Neural progenitor cell (in vitro differentiated cells): ENCODE measurements at regions not wholly inside any gene's neighbourhood (a gene's known extent, or its start where the extent isn't known, plus 50 kb on each side); places are given as distances from the start of the nearest gene placed in this dataset.

ENCODE experiments used
- DNase-seq: peaks from one replicate; pipeline ENCODE4 v3.0.0-alpha.2; 2016; ENCODE audit warnings: low spot score
- H2AFZ ChIP-seq: fragments of 200-600 bp; sonication (generic); replicated peaks from 2 replicates; pipeline ENCODE4 v1.6.1; 2016; ENCODE audit warnings: antibody characterized with exemption
- H3F3A ChIP-seq: fragments of 200-600 bp; sonication (generic); 2 replicates; pipeline ENCODE4 v1.6.1; 2016; ENCODE audit warnings: antibody characterized with exemption, low read depth
- H3K27ac ChIP-seq: fragments of 200-600 bp; sonication (generic); 2 replicates; pipeline ENCODE4 v1.5.1; 2016; ENCODE audit warnings: mild to moderate bottlenecking
- H3K27me3 ChIP-seq: fragments of 200-600 bp; sonication (generic); 2 replicates; pipeline ENCODE4 v1.6.1; 2016; ENCODE audit warnings: mild to moderate bottlenecking, moderate library complexity
- H3K36me3 ChIP-seq: fragments of 200-600 bp; sonication (generic); 2 replicates; pipeline ENCODE4 v1.5.1; 2016
- H3K4me1 ChIP-seq: fragments of 200-600 bp; sonication (generic); 2 replicates; pipeline ENCODE4 v1.6.1; 2016; ENCODE audit warnings: mixed run types
- H3K4me2 ChIP-seq: fragments of 200-600 bp; sonication (generic); 2 replicates; pipeline ENCODE4 v1.6.1; 2016
- H3K4me3 ChIP-seq: fragments of 200-600 bp; sonication (generic); 2 replicates; pipeline ENCODE4 v1.5.1; 2016
- H3K79me2 ChIP-seq: fragments of 200-600 bp; sonication (generic); 2 replicates; pipeline ENCODE4 v1.6.1; 2016; ENCODE audit warnings: low read depth
- H3K9ac ChIP-seq: fragments of 200-600 bp; sonication (generic); 2 replicates; pipeline ENCODE4 v1.6.1; 2016
- H3K9me3 ChIP-seq: fragments of 200-600 bp; sonication (generic); 2 replicates; pipeline ENCODE4 v1.5.1; 2016; ENCODE audit warnings: low read depth
- H4K20me1 ChIP-seq: fragments of 200-600 bp; sonication (generic); 2 replicates; pipeline ENCODE4 v1.6.1; 2016; ENCODE audit warnings: low read depth
- H3K27ac Mint-ChIP-seq: 3 replicates; pipeline ENCODE4 v1.8.0; 2021; ENCODE audit warnings: mixed read lengths
- H3K27me3 Mint-ChIP-seq: 2 replicates; pipeline ENCODE4 v1.8.0; 2022; ENCODE audit warnings: low read depth, mild to moderate bottlenecking, inconsistent platforms, moderate library complexity, mixed read lengths; ENCODE audit not compliant: insufficient read depth
- H3K36me3 Mint-ChIP-seq: 3 replicates; pipeline ENCODE4 v1.8.0; 2021; ENCODE audit warnings: mixed read lengths
- H3K4me1 Mint-ChIP-seq: 3 replicates; pipeline ENCODE4 v1.8.0; 2021; ENCODE audit warnings: mixed read lengths
- H3K4me3 Mint-ChIP-seq: 3 replicates; pipeline ENCODE4 v1.8.0; 2021; ENCODE audit warnings: mild to moderate bottlenecking, moderate library complexity, mixed read lengths
- H3K9me3 Mint-ChIP-seq: 3 replicates; pipeline ENCODE4 v1.8.0; 2020; ENCODE audit warnings: mixed read lengths
- EZH2 ChIP-seq: fragments of 200-600 bp; sonication (generic); IDR thresholded peaks from 2 replicates; pipeline ENCODE4 v1.6.1; 2017; ENCODE audit warnings: antibody characterized with exemption, mild to moderate bottlenecking, moderate library complexity
- EZH2phosphoT487 ChIP-seq: fragments of 200-600 bp; sonication (generic); IDR thresholded peaks from 2 replicates; pipeline ENCODE4 v1.6.1; 2017; ENCODE audit warnings: antibody characterized with exemption
- TF ChIP-seq, protein P1 (sequence below): fragments of 200-600 bp; sonication (generic); IDR thresholded peaks from 2 replicates; pipeline ENCODE4 v1.5.1; 2017; ENCODE audit warnings: antibody characterized with exemption, mild to moderate bottlenecking

DNA sequence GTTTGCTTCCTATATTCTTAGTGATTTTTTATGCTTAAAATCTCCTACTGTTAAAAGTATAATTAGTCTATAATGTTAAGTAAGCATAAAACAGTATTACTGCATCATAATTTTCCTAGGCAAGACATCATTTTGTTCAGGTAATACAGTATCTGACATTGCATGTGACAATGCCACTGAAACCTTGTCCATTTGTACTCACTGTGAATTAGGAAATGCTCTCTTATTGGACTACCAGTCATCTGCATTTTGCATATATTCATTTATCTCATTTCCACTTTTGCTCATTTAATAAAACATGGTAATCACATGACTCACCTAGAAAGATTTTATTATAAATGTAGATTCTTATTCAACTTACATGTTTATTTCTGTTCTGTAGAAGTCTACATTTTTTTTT lies 379.1 kb downstream of the ETV1 start:
- TF ChIP-seq EZH2: no peak
- no peak for TF ChIP-seq EZH2phosphoT487
- TF ChIP-seq, protein P1, sequence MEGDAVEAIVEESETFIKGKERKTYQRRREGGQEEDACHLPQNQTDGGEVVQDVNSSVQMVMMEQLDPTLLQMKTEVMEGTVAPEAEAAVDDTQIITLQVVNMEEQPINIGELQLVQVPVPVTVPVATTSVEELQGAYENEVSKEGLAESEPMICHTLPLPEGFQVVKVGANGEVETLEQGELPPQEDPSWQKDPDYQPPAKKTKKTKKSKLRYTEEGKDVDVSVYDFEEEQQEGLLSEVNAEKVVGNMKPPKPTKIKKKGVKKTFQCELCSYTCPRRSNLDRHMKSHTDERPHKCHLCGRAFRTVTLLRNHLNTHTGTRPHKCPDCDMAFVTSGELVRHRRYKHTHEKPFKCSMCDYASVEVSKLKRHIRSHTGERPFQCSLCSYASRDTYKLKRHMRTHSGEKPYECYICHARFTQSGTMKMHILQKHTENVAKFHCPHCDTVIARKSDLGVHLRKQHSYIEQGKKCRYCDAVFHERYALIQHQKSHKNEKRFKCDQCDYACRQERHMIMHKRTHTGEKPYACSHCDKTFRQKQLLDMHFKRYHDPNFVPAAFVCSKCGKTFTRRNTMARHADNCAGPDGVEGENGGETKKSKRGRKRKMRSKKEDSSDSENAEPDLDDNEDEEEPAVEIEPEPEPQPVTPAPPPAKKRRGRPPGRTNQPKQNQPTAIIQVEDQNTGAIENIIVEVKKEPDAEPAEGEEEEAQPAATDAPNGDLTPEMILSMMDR: no peak
- Histone ChIP-seq H3K36me3 (no peaks in the 10 kb centered on the region), H2AFZ (no peak overlapping the region), H3K4me1 (no peaks in the 10 kb centered on the region), H3K4me3 (no peak overlapping the region), H3K27ac (no peak overlapping the region), H3K27me3 (no peaks in the 10 kb centered on the region), H3F3A (no peaks in the 10 kb centered on the region), H3K9ac (no peak overlapping the region), H3K4me2 (no peak overlapping the region), H3K9me3 (no peaks in the 10 kb centered on the region), H3K79me2 (no peaks in the 10 kb centered on the region), H4K20me1 (no peaks in the 10 kb centered on the region)
- H3K4me3 Mint-ChIP-seq: no peak overlapping the region
- H3K27me3 Mint-ChIP-seq: peaks cover 3% of the 10 kb centered on the region
- H3K36me3 Mint-ChIP-seq: no peaks in the 10 kb centered on the region
- H3K9me3 Mint-ChIP-seq: peaks cover 8% of the 10 kb centered on the region
- H3K4me1 Mint-ChIP-seq: no peaks in the 10 kb centered on the region
- H3K27ac Mint-ChIP-seq: no peak overlapping the region
- no peak for DNase-seq

DNA sequence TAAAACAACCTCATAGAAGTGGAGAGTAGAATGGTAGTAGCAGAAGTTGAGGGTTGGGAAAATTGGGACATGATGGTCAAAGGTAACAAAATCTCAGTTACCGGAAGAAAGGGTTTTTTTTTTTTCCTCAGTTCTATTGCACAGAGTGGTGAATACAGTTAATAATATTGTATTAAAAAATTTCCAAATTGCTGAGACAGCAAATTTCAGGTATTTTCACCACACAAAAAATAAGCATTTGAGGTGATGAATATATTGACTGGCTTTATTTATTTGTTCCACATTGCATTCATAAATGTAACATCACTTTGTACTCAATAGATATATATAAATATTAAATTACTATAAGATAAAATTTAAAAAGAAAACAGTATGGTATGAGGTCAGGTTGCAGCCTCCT lies 373.8 kb downstream of the ETV1 start:
- Mint-ChIP-seq H3K4me1 (no peaks in the 10 kb centered on the region), H3K4me3 (no peak overlapping the region), H3K27ac (no peak overlapping the region), H3K27me3 (no peaks in the 10 kb centered on the region), H3K9me3 (no peaks in the 10 kb centered on the region), H3K36me3 (no peaks in the 10 kb centered on the region)
- H3K27ac ChIP-seq: no peak overlapping the region
- no peaks in the 10 kb centered on the region for H4K20me1 ChIP-seq
- no peaks in the 10 kb centered on the region for H3K4me1 ChIP-seq
- no peak overlapping the region for H3K4me2 ChIP-seq
- H3F3A ChIP-seq: no peaks in the 10 kb centered on the region
- no peaks in the 10 kb centered on the region for H3K9me3 ChIP-seq
- H3K79me2 ChIP-seq: no peaks in the 10 kb centered on the region
- H3K4me3 ChIP-seq: no peak overlapping the region
- H2AFZ ChIP-seq: no peak overlapping the region
- no peak overlapping the region for H3K9ac ChIP-seq
- H3K36me3 ChIP-seq: no peaks in the 10 kb centered on the region
- DNase-seq: no peak
- H3K27me3 ChIP-seq: no peaks in the 10 kb centered on the region
- TF ChIP-seq, protein P1: no peak
- TF ChIP-seq EZH2phosphoT487 (no peak), EZH2 (no peak)

DNA sequence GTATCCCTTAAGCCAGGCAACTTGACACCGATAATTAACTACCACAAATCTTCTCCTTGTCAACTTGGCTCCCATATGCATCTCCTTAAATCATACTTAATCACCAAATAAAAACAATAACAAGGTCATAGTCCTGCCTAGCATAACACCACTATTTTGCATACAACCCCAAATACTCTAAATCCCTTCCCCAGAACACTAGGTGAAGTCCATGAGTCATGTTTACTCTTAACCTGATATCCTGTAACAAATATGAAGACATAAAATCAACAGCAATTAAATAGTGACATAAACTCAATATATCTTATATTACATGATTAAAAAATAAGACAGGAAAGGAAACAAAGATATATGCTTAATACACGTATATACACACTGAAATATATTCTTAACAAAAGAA lies 362.0 kb downstream of the ETV1 start:
- TF ChIP-seq EZH2phosphoT487 (no peak), EZH2 (no peak)
- TF ChIP-seq, protein P1: no peak
- no peak overlapping the region for H3K4me3 Mint-ChIP-seq
- H3K36me3 Mint-ChIP-seq: no peaks in the 10 kb centered on the region

More for the DNA sequence above, 362.0 kb downstream of the ETV1 start:
- Mint-ChIP-seq H3K4me1 (no peaks in the 10 kb centered on the region), H3K9me3 (no peaks in the 10 kb centered on the region), H3K27me3 (no peaks in the 10 kb centered on the region), H3K27ac (no peak overlapping the region)
- no peak for DNase-seq
- H3K79me2 ChIP-seq: no peaks in the 10 kb centered on the region
- no peak overlapping the region for H3K4me2 ChIP-seq
- no peaks in the 10 kb centered on the region for H4K20me1 ChIP-seq
- no peaks in the 10 kb centered on the region for H3F3A ChIP-seq
- no peak overlapping the region for H2AFZ ChIP-seq
- H3K4me1 ChIP-seq: no peaks in the 10 kb centered on the region
- H3K9me3 ChIP-seq: no peaks in the 10 kb centered on the region
- no peaks in the 10 kb centered on the region for H3K27me3 ChIP-seq
- no peaks in the 10 kb centered on the region for H3K36me3 ChIP-seq
- no peak overlapping the region for H3K4me3 ChIP-seq
- no peak overlapping the region for H3K27ac ChIP-seq
- H3K9ac ChIP-seq: no peak overlapping the region
